Inflammatory macrophage treated with lipopolysaccharide for 4 hours (primary cell): ENCODE measurements at regions not wholly inside any gene's neighbourhood (a gene's known extent, or its start where the extent isn't known, plus 50 kb on each side); places are given as distances from the start of the nearest gene placed in this dataset.
"Not testable (repeated sequence)": the region's sequence is repeated elsewhere in the genome, so short reads cannot be mapped to it uniquely, and the experiment has no call there.

Experiments
- DNase-seq: peaks from one replicate; pipeline ENCODE4 v3.0.0-alpha.2; 2020

DNA sequence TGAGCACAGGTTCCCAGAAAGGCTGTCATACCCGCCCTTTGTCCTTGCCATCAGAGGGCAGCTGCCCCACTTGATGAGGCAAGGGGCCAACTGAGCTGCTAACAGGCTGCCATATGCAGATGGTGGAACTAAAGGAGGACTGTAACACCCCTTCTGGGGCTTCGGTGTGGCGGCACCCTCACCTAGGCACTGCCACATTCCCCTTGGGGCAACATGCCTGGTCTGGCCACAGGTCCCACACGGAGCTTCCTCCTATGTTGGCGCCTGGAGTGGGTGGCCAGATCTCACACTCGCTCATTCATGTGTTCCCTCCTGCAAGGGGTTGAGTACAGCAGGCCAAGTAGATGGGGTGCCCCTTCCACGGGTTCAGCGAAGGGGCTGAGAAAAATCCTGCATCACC is 777.4 kb upstream of the CHD1 start:
- no peak for DNase-seq

DNA sequence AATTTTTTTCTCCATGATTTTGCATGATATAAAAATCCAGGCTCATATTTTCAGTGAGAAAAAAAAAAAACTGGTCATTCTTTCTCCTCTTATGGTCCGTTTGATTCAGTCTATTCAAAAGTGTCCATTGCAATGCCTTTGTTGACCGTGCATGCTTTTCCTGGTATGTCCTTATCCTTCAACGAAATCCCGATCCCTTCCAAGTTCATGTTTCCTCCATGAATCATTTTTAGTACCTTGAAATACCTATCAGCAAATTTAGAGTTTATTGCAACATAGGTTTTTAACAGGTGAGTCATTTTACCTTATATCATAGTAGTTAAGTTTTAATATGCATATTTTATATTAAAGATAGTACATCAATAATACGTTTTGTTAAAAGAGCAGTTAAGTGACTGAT is 773.8 kb upstream of the CHD1 start:
- DNase-seq = no peak

DNA sequence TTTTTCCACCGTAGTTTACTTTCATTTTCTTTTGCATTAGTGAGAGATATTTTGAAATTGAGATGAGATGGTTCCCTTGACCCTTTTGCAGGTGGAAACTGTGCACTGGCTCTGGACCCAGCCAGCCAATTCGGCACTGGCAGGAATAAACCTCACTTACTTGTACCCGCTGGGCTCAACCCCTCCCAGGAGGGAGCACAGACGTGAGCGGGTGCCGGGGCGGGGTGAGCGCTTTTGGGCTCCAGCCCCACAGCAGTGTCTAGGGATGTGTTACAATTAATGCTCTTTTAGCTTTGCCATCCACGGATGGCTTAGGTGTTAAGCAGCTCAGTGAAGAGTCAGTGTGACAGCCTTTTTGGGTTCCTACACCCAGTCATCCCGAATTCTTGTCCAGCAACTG is 766.1 kb upstream of the CHD1 start:
- no peak for DNase-seq

DNA sequence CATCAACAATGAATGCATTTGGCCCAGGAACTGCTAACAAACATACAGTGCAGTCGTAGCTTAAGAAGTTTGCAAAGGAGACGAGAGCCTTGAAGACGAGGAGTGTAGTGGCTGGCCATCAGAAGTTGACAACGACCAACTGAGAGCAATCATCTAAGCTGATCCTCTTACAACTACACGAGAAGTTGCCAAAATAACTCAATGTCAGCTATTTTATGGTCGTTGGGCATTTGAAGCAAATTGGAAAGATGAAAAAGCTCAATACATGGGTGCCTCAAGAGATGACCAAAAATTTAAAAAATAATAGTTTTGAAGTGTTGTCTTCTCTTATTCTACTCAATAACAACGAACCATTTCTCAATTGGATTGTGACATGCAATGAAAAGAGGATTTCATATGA is 757.7 kb upstream of the CHD1 start:
- DNase-seq = no peak

DNA sequence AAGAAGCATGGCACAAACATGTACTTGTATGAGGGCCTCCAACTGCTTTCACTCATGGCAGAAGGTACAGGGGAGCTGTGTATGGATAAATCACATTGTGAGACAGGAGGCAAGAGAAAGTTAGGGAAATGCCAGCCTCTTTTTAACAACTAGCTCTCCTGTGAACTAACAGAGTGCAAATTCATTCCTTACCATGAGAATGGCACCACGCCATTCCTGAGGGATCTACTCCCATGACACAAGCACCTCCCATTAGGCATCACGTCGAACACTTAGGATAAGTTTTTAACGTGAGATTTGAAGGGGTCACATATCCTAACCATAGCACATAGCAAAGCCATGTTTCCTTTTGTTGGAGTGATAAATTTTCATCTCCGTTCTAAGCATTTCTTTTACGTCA is 747.2 kb upstream of the CHD1 start:
- no peak for DNase-seq

- no peak for DNase-seq
These were observed 745.3 kb upstream of the CHD1 start for GRCh38 chr5:99674101-99674500.

DNA sequence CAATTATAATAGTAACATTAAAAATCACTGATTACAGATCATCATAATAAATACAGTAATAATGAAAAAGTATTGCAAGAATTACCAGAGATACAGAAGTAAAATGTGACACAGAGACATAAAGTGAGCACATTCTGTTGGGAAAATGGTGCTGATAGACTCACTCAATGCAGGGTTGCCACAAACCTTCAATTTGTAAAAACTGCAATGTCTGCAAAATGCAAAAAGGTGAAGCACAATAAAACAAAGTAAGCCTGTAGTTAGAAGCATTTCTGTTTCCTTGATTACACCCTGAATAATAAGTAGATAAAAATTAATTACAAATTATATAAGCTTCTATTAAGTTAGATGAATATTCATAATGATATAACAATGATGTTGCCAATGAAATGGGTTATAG is 736.2 kb upstream of the CHD1 start:
- no peak for DNase-seq

DNA sequence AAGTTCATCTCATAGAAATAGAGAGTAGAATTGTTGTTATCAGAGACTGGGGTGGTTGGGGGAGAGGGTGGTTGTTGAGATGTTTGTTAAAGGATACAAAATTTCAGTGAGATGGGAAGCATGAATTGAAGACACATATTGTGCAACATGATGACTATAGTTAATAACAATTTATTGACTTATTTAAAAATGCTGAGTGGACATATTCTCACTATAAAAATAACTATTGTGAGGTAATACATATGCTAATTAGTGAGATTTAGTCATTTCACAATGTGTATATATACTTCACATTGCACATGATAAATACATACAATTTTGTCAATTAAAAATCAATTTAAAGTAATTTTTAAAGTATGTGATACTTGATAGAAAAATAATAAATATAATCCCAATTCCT is 722.5 kb upstream of the CHD1 start:
- no peak for DNase-seq

- no peak for DNase-seq
These were observed 717.3 kb upstream of the CHD1 start for GRCh38 chr5:99646011-99646647.

DNA sequence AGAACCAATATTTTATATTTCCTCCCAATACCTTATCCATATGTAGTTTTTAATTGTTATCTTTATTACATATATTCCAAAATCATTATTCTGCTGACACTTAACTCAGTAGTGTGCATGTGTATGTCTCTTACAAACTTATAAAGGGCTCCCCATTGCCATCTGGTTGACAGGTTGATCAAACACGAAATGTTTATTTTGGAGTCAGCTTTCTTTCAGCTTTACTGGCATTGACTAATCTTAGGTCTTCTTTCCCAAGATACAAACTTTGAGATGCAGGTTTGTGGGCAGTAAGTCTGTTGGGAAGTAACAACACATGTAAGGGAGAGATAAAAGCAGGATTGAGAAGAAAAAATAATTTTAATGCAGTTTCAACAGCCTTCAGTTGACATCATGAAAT is 716.0 kb upstream of the CHD1 start:
- DNase-seq = no peak

- no peak for DNase-seq
These were observed 711.8 kb upstream of the CHD1 start for GRCh38 chr5:99640646-99641045.

- DNase-seq = no peak
These were observed 711.1 kb upstream of the CHD1 start for GRCh38 chr5:99639905-99640304.

- no peak for DNase-seq
These were observed 707.9 kb upstream of the CHD1 start for GRCh38 chr5:99636663-99637062.

DNA sequence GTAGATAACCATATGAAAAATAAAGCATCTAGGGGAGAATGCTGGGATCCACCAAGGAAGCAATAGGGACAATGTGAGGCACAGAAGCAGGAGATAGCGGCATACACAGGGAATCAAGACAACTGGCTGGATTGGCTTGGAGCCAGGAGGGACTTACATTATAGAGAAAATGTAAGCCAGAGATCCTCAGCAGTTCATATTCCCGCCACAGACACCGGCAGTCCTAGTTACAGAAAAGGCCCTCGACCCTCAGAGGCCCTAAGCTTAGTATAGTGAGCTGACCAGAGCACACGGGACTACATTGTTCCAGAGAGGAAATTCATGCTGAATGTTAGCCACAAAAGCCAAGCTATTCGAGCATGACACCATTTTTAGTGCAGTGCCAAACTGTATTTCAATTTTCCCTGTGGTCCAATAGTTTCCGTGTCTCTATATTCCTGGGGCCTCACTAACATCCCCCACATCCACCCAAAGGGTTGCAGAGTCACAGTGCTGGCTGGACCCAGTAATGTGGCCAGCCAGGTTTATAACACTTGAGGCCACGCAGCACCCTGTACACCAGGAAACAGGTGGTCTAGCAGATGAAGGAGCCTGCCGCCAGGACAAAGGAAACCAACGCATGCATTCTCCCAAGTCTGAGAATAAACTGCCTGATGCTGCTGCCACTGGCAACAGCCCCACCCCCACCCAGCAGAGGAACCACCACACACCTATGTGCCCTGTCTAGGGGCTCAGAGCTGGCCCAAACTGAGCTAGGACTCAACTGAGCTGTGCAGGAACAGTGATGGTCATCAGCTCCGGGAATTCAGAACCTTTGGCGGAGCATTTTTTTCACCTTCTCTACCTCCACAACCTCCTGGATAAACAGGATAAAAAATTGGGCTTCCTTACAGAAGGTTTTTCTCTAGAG is 693.2 kb upstream of the CHD1 start:
- DNase-seq = no peak

DNA sequence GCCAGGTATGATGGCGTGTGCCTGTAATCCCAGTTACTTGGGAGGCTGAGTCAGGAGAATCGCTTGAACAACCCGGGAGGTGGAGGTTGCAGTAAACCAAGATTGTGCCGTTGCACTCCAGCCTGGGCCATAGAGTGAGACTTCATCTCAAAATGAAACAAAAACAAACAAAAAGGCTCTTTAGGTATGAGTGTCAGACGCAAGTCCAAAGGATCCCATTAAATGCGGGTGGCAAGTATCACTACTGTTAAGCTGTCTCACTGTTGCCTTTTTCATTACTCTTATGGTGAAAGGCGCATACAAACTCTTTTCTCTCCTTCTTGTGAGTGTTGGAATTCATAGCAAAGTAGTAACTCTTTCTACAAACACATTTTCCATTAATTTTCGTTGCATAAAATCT is 688.5 kb upstream of the CHD1 start:
- no peak for DNase-seq

DNA sequence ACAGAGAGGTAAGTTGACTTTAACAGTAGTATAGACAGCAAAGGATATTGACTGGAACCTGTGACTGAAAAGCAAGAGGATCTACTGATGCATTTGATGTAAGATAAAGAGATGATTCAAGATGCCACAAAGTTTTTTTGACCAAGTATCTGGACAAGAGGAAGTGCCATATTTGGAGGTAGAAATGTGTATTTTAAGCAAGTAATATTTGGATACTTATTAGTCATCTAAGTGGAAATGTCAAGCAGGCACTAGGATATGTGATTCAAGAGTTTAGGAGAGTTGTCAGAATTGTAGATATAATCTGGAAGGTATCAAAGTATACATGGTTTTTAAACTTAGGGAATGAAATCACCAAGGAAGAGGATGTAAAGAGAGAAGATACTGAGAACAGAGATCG is 686.1 kb upstream of the CHD1 start:
- DNase-seq = no peak

GRCh38 chr5:99607124-99607523 is 678.3 kb upstream of the CHD1 start:
- no peak for DNase-seq

DNA sequence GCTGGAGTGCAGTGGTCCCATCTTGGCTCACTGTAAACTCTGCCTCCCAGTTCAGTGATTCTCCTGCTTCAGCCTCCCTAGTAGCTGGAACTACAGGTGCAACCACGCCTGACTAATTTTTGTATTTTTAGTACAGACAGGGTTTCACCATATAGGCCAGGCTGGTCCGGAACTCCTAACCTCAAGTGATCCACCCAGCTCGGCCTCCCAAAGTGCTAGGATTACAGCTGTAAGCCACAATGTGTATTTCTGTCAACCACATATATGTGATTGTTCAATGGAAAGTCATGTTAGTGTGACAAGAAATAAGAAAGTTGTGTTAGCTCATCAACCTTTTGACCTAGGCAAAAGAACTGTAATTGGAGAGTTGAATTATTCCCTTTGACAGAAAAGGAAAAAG is 677.1 kb upstream of the CHD1 start:
- DNase-seq = no peak

DNA sequence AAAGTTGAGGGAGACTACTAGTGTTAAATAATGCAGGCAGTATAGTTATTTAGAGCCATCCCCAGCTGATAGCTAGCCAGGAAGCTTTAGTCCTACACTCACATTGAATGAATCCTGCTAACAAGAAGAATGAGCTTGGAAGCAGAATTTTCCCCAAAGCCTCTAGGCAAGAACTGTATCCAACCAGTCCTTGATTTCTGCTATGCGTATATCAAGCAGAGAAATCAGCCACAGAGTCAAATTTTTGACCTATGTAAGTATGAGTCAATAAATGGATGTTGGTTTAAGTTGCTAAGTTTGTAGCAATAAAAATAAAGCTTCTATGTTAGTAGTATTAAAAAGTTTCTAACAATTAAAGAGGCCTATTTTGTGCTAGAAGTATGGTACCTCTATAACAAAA is 672.1 kb upstream of the CHD1 start:
- no peak for DNase-seq

DNA sequence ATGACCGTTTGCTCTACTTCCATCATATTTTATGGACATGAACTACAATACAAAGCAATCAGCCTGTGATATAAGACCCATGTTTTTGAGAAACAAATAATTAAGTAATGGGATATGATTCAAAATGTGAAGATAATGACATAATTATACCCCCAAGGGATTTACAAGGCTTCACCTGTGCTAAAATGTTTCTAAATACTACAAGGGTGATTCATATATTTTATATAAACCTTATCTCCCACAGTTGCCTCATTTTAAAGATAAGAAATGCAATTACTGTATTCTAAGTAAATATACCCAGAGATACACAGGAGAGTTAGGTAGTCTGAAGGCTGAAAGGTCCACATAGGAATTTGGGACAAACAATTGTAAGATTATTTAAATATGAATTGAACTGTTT is 662.0 kb upstream of the CHD1 start:
- DNase-seq = no peak

- no peak for DNase-seq
These were observed 660.6 kb upstream of the CHD1 start for GRCh38 chr5:99589424-99589823.

- DNase-seq = no peak
These were observed 659.2 kb upstream of the CHD1 start for GRCh38 chr5:99587983-99588382.

- DNase-seq = no peak
These were observed 658.1 kb upstream of the CHD1 start for GRCh38 chr5:99586878-99587277.

DNA sequence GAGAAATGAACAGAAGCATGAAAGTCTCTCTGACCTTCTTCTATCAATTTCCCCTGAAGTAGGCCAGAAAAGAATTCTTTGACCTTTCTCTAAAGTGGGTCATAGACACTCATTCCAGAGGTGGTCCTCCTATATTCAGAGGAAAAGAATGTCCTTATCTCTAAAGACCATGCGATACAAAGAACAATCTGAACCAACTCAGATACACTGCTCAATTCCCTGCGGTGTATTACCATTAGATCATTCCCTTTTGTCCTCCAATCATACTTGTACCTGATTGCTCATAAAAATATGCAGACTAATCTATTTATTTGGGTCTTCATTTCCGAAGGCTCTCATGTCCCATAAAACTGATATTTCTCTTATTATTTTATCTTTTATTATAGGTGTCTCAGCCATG is 652.4 kb upstream of the CHD1 start:
- DNase-seq = not testable (repeated sequence)
